ENCODE measurements at regions not wholly inside any gene's neighbourhood (a gene's known extent, or its start where the extent isn't known, plus 50 kb on each side); places are given as distances from the start of the nearest gene placed in this dataset.
"Not testable (repeated sequence)": the region's sequence is repeated elsewhere in the genome, so short reads cannot be mapped to it uniquely, and the experiment has no call there.

DNA sequence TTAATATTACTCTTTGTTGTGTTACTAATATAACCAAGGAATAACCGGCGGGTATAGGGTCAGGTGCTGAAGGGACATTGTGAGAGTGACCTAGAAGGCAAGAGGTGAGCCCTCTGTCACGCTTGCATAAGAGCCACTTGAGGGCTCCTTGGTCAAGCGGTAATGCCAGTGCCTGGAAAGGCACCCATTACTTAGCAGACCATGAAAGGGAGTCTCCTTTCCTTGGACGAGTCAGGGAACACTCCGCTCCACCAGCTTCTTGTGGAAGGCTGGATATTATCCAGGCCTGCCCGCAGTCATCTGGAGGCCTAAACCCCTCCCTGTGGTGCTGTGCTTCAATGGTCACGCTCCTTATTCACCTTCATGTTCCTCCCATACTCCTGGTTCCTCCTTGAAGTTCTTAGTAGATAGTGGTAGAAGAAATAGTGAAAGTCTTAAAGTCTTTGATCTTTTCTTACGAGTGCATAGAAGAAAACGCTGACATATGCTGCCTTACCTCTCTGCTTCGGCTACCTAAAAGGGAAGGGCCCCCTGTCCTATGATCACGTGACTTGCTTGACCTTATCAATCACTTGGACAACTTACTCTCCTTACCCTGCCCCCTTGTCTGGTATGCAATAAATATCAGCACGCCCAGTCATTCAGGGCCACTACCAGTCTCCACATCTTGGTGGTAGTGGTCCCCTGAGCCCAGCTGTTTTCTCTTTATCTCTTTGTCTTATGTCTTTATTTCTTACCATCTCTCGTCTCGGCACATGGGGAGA lies 59.6 kb upstream of the DMRTB1 start:
- DNase-seq = not testable (repeated sequence)

- DNase-seq = no peak
These were observed 58.2 kb upstream of the DMRTB1 start for GRCh38 chr1:53400761-53401674.

DNA sequence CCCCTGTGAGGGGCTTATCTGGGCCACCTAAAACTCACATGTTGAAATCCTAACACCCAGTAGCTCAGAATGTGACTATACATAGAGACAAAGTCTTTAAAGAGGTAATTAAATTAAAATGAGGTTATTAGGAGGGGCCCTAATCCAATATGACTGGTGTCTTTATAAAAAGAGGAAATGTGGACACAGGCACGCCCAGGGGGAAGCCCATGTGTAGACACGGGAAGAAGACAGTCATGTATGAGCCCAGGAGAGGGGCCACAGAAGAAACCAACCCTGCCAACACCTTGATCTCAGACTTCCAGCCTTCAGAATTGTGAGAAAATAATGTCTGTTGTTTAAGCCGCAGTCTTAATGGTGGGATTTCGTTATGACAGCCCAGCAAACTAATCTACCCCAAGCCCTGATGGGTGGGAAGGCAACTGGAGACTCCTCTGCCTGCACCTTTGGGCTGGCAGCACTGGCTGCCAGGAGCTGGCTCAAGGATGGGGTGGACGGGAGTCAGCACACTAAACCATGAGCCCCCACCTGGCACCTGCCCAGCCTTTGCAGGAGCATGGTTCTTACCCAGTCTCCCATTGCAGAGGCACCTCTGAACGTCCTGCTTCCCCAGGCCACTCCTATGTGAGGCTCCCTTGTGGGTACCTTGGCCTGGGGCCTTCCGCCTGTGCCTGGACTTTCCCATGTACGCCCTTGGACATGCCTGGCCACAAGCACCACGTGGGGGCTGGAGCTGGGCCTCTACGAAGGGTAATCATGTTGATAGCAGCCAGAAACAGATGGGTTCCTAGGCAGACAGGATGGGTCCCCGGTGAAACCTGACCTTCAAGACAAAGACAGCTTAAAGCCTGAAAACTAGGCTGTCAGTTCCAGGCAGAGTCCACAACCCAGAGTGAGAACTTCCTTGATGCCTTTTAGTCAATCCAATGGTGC lies 57.1 kb upstream of the DMRTB1 start:
- DNase-seq = no peak

DNA sequence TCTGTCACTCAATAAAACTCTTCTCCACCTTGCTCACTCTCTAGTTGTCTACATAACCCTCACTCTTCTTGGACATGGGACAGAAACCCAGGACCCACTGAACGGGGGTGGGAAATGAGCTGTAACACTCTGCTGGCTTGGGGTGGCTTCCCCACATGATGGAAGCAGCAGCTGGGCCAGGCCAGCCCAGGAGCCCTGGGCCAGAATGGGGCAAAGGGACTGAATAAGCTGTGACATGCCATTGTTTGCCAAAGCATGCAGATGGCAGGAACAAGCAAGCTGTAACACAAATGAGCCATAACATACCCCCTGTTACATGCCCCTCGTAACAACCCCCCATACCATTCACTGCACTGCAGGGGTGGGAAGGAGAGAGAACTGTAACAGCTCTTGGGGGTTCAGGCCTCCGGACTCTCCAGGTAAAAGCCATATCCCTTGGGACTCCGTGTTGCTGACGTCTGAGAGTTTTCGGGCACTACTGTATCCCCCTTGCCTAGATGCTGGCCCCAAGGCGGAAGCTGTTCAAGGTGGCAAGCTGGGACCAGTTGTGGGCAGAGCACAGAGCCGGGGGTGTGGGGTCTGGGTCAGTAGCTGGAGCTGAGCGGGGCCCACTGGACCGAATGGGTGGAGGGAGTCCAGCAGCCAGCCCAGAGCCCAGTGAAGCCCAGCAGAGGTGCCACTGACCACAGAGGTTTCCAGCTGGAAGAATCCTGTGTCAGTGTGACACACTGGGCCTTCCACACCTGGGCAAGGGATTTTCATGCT lies 56.1 kb upstream of the DMRTB1 start:
- no peak for DNase-seq

GRCh38 chr1:53405737-53406136 lies 53.5 kb upstream of the DMRTB1 start:
- DNase-seq = no peak

DNA sequence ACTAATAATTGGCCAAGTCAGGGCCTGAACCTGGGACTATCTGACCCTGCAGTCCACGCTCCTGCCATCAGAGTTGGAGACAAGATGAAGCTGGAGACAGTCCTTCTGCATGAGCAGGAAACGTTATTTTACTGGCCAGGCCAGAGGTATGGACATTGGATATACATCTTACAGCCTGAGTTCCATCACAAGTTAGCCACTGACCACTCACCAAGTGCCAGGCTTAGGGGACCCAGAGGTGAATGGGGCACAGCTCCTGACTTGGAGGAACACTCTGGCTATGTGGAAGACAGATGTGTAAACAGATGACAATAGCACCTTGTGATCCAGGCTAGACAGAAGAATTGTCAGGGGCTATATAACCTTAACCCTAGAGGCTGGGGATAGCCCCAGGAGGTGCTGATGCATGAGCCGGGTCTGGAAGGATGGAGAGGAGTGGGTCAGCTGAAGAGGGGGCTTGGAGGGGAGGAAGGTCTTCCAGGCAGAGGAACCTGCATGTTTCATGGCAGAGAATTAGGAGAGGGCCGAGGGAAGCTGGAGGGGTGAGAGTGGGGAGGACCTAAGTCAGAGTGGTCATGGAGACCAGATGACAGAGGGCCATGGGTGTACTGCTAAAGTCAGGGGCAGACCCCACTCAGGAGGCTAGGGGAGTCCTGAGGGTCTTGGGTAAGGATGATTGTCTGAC lies 52.5 kb upstream of the DMRTB1 start:
- DNase-seq = no peak

DNA sequence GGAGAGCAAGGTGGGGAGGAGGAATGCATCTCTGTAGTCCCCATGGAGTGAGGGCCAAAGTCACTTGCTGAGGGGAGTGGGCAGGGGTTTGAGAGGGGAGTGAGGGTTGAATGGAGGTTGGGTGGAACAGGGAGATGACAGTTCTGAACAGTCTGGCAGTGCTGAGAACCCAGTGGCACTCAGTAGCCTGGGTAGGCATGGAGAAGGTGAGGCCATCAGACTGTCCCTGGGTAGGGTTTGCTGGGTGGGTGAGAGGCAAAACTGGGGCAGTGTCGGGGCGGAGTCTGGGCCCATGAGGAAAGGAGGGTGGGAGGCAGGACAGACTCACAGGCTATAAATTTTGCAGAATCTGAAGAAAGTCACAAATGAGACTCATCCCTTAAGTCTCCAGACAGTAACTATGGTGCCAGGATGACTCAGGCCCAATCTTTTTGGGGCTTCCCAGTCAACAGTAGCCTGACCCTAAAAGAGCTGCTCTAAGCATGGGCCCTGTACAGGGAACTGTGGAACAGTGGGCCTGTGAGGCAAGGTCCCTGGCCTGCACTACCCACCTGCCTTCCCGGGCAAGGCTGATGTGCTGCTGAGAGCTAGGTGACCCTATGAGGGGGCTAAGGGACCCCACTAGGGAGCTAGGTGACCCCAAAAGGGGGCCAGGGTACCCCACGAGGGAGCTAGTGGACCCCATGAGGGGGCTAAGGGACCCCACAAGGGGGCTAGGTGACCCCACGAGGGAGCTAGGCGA lies 51.0 kb upstream of the DMRTB1 start:
- no peak for DNase-seq

GRCh38 chr1:53408755-53409129 lies 50.5 kb upstream of the DMRTB1 start:
- DNase-seq = no peak

GRCh38 chr1:53409233-53409632 lies 50.0 kb upstream of the DMRTB1 start:
- DNase-seq = no peak

All from fibroblast of skin of scalp (primary cell).